NCI-H128 (cell line): ENCODE measurements at regions not wholly inside any gene's neighbourhood (a gene's known extent, or its start where the extent isn't known, plus 50 kb on each side); places are given as distances from the start of the nearest gene placed in this dataset.

Source experiments
- DNase-seq: peaks from one replicate; lab custom pipeline; 2025; ENCODE audit not compliant: unreplicated experiment; lab: John Stamatoyannopoulos, UW

- DNase-seq = no peak
Observed at GRCh38 chr16:85371948-85372347, 241.2 kb upstream of the GSE1 start.

- DNase-seq = no peak
Observed at GRCh38 chr16:85372627-85373372, 240.3 kb upstream of the GSE1 start.

- no peak for DNase-seq
Observed at GRCh38 chr16:85373741-85374570, 239.2 kb upstream of the GSE1 start.

- no peak for DNase-seq
Observed at GRCh38 chr16:85374571-85374872, 238.6 kb upstream of the GSE1 start.

DNA sequence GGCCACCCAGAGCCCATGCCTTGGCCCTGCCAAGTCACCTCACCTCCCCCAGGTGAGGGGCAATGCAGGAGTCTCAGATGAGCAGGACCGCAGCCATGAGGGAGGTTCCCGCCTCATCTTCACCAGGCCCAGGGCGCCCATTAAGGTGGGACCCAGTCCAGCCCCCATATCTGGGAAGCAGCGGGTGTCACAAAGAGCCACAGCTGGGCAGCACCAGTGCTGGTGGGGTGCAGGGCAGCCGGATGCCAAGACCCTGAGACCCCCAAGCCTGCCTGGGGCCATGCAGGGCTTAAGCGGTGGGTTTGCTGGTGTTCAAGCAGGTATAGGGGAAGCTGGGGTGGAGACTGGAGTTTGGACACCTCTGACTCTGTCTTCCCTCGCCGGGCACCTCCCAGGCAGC, 237.8 kb upstream of the GSE1 start:
- DNase-seq = no peak

- DNase-seq = no peak
Observed at GRCh38 chr16:85376292-85377095, 236.6 kb upstream of the GSE1 start.

DNA sequence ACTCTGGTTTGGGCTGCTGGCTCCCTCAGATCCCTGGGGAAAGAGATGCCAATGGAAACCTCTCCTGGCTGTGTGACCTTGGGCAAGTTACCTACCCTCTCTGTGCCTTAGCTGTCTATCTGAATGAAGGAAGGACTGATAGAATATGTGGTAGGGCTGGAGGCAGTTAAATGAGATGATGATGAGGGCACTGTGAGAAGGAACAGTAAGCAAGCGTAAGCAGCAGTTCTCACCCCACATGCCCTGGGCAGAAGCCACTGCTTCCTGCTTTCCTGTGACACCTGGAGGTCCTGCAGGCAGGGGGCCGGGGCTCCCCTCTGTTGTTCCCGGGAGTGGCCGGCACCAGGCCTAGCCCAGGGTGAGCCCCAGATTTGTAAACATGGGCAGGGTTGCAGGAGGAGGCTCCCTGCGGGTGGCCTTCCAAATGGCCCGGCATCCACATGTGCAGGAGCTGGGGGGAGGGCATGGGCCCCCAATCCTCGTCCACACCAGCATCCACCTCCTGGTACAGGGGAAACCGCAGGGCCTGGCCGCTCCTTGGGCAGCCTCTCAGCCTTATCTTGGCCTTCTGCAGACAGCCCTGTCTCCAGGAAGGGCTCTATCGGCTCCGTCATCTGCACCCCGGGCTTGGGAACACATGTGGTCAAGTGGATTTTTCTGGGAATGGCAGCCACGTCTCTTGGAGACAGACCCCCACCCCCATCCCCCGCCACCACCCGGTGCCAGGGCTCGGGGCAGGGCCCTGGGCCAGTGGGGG, 235.6 kb upstream of the GSE1 start:
- DNase-seq = no peak

DNA sequence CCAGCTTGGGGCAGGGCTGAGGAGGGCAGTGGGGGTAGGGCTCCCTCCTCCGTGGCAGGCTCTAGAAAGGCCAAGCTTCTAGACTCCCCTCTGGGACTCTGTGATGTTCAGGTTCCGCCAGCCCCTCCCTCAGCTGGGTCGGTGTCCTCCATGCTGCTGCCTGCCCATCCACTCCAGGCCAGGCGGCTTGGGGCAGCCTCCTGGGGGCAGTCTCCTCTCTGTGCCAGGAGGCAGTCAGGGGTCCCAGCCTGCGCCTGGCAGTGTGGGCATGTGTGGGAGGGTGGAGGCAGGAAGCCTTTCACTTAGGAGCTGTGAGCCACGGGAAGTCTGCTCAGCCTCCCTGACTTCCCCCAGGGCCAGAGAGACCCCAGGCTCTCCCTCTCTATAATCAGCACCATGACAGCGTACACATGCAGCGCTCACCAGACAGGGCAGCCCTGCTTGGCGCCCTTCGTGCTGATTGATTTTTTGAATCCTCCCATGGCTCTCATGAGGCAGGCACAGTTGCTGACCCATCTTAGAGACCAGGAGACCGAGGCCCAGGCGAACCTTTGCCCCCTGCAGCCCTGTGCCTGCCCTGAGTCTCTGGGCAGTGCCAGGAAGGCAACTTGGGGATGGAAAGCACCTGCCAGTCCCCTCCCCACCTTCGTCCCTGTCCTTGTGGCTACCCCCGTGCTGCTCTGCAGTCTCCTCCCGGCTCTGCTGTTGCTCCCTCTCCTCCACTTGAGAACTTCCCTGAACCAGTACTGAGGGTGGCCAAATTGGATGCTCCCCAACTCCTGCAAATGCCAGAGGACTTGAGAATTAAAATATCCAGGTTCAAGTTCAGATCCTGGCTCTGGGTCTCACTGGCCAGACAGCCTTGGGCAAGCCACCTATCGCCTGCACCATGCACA, 234.7 kb upstream of the GSE1 start:
- no peak for DNase-seq

- no peak for DNase-seq
Observed at GRCh38 chr16:85379041-85380001, 233.8 kb upstream of the GSE1 start.

GRCh38 chr16:85380002-85380395, 233.1 kb upstream of the GSE1 start:
- no peak for DNase-seq

GRCh38 chr16:85380905-85381737, 232.0 kb upstream of the GSE1 start:
- no peak for DNase-seq

GRCh38 chr16:85381738-85382592, 231.2 kb upstream of the GSE1 start:
- DNase-seq = no peak

DNA sequence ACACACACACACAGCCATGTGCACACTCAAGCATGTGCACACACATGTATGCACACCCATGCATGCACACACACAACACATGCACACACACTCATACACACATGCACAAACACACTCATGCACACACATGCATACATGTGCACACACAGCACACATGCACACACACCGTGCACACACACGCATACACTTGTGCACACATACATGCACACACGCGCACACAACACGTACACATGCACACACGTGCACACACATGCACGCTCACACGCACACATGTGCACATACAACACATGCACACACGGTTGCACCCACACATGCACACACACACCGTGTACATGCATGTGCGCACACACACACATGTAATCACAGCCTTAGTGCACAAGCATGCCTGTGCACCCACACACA, 230.4 kb upstream of the GSE1 start:
- DNase-seq = no peak

- no peak for DNase-seq
Observed at GRCh38 chr16:85383836-85384832, 229.0 kb upstream of the GSE1 start.

DNA sequence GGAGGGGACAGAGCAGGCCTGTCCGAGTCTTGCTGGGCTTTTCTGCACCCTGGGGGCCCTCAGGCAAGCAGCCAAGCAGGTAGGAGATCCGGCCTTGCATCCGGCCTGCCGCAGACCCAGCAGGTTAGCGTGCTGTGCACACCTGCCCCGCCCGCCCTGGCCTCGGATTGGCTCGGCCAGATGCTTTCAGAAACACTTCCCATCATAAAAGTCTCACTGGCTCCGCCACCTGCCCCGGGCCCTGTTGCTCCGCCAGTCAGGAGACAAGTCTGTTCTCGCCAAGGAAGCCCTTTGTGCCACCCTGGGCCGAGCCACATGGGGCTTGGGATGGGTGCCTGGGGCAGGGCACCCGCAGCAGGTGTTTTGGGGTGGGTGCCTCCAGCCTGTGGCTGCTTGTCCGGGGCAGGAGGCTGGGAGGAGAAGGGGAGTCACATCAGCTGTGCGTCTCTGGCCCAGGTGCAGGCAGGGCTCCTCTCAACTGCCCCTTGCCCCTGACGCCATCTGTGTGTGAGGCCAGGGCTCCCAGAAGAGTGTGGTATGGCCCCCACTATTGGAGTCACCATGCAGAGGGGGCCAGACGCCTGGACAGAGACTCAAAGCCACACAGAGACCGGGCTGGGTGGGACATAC, 228.2 kb upstream of the GSE1 start:
- DNase-seq = peak; percentile 63
